22Rv1 (cell line): ENCODE measurements at regions not wholly inside any gene's neighbourhood (a gene's known extent, or its start where the extent isn't known, plus 50 kb on each side); places are given as distances from the start of the nearest gene placed in this dataset.

ENCODE experiments used
- H3K27ac ChIP-seq: fragments of 450-650 bp; 2 replicates; pipeline ENCODE4 v1.5.1; 2017
- CTCF ChIP-seq: fragments of 450-650 bp; IDR thresholded peaks from 2 replicates; pipeline ENCODE4 v1.5.1; 2017; ENCODE audit warnings: mild to moderate bottlenecking
- ZFX ChIP-seq: fragments of 450-650 bp; IDR thresholded peaks from 2 replicates; pipeline ENCODE4 v1.6.1; 2017; ENCODE audit warnings: antibody characterized with exemption, borderline replicate concordance

- TF ChIP-seq ZFX = no peak
- TF ChIP-seq CTCF = no peak
- no peak overlapping the region for H3K27ac ChIP-seq
Observed at GRCh38 chr3:94873751-94874150, 810.9 kb downstream of the NSUN3 start.

GRCh38 chr3:94875149-94875548 lies 812.3 kb downstream of the NSUN3 start:
- H3K27ac ChIP-seq = no peak overlapping the region
- no peak for TF ChIP-seq CTCF
- TF ChIP-seq ZFX = no peak

- no peak for TF ChIP-seq ZFX
- TF ChIP-seq CTCF = no peak
- H3K27ac ChIP-seq = no peak overlapping the region
Observed at GRCh38 chr3:94887065-94887464, 824.2 kb downstream of the NSUN3 start.

GRCh38 chr3:94896994-94897393 lies 834.1 kb downstream of the NSUN3 start:
- H3K27ac ChIP-seq = no peak overlapping the region
- TF ChIP-seq CTCF (no peak), ZFX (no peak)

- TF ChIP-seq ZFX (no peak), CTCF (no peak)
- no peak overlapping the region for H3K27ac ChIP-seq
Observed at GRCh38 chr3:94904156-94904674, 841.4 kb downstream of the NSUN3 start.

- TF ChIP-seq ZFX = no peak
- TF ChIP-seq CTCF = no peak
- H3K27ac ChIP-seq = no peak overlapping the region
Observed at GRCh38 chr3:94909726-94910125, 846.9 kb downstream of the NSUN3 start.

GRCh38 chr3:94912656-94913055 lies 849.8 kb downstream of the NSUN3 start:
- TF ChIP-seq ZFX (no peak), CTCF (no peak)
- no peak overlapping the region for H3K27ac ChIP-seq
